NCI-H1930 (cell line): ENCODE measurements at regions not wholly inside any gene's neighbourhood (a gene's known extent, or its start where the extent isn't known, plus 50 kb on each side); places are given as distances from the start of the nearest gene placed in this dataset.

Experiments
- DNase-seq, 2 experiments: peaks; one replicate each; lab custom pipeline; 2025; lab: John Stamatoyannopoulos, UW

DNA sequence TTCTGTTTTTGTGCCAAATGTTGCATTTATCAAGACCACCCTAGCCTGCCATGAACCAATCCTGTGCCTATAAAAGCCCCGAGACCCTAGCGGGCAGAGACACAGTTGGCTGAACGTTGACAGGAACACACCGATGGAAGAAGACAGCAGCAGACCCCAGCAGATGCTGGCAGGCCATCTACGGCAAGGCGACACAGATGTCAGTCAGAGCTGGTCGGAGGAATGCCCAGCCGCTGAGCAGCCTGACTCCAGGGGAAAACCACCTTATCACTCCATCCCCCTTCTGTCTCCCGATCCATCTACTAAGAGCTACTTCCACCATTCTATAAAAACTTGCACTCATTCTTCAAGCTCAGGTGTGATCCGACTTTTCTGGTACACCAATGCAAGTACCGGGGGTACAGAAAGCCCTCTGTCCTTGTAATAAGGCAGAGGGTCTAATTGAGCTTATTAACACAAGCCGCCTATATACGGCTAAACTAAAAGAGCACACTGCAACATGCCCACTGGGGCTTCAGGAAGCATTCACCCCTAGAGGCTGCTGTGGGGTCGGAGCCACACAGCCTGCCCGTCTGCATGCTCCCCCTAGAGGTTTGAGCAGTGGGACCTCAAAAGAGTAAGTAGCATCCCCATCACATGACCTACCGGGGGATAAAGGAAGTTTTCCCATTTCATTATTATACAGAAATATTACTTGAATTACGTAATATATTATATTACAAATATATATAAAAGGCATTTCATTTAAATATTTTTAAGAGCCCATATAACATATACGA lies 1156.3 kb upstream of the B3GALT2 start:
- no peak for DNase-seq

DNA sequence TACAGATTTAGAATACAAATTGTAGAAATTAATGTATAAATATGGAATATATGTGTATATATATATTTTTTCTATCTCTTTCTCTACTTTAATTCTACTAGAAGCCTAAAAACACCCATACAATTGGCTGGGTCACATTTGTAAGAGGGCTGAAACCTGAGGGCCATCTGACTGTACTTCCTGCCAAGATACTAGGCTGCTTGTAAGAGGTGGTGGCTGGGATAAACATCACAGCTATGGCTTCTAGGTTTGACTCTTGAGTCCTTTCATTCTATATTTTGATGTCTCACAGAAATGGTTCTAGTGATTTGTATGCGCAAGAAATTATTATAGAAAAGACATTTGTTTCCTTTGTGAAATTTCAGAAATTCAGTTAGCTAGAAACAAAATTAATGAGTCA lies 1155.2 kb upstream of the B3GALT2 start:
- no peak for DNase-seq

- no peak for DNase-seq
Observed at GRCh38 chr1:194339471-194339870, 1153.1 kb upstream of the B3GALT2 start.

DNA sequence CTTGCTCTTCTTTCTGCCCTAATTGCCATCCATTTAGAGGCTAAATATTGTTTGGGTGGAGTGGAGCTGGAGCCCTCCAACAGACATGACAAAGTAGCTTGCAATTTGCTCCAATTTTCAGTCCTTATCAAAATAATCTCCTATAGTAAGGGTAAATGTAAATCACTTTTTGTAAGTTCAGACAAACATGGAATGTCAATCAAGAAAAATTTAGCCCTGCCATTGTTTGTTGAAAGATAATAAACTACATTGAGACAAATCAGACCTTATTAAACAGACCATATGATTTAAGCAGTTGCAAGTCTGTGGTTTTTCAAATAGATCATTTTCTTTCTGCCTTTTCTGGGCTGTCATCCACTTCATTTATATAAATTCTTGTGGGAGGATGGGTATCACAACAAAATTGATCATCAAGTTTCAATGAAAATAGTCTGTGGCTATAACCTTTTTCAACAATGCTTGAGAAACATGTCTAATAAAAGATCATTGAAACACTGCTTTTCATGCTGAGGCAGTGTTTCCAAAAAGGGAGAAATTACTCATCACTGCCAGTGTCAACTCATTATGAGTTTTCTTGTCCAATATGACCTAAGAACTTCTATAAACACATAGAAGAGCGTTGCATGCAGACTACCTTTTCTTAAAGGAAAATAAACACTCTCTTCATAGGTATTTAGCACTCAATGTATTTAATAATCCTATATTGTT lies 1152.0 kb upstream of the B3GALT2 start:
- DNase-seq: peak; percentile 72 to 94

- DNase-seq: no peak
Observed at GRCh38 chr1:194333240-194333639, 1146.8 kb upstream of the B3GALT2 start.

GRCh38 chr1:194331758-194332157 lies 1145.3 kb upstream of the B3GALT2 start:
- no peak for DNase-seq

DNA sequence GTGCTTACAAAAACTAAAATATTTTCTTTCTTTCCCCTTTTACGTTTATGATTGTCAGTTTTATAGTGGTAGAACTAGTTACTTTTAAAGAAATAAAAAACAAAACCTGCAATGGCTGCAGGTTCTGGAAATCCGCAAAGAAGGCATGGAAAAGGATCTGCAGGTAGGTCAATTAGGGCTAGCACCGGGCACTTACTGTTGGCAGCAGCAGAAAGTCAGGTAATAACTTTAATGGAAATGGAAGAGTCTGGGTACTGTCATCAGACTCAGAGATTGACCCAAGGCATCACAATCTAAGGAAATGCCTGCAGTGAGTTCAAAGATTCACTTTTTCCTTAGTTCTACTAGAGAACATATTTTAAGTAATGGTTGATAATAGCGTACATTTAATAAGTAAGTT lies 1136.3 kb upstream of the B3GALT2 start:
- no peak for DNase-seq

DNA sequence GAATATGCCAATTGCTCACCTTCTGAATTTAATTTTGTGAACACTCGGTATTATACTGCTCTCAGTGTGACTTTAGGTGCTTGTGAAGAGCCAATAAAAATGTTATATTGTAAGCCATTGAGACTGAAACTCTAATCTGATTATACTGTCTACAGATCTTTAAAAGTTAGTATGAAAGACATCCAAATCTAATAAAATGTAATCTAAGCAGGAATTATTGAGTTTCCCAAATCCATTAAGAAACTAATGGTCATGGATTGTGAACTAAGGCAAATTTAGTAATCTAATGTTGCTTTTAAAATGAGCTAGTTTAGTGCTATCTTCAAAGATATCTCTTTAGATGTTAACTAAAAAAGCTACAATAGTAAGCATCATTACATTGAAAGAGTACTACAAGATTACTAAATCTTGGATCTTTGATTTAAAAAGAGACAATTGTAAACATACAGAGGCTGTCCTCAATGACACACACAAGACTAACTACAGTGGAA lies 1132.4 kb upstream of the B3GALT2 start:
- DNase-seq: no peak

- DNase-seq: no peak
Observed at GRCh38 chr1:194309697-194310096, 1123.3 kb upstream of the B3GALT2 start.

DNA sequence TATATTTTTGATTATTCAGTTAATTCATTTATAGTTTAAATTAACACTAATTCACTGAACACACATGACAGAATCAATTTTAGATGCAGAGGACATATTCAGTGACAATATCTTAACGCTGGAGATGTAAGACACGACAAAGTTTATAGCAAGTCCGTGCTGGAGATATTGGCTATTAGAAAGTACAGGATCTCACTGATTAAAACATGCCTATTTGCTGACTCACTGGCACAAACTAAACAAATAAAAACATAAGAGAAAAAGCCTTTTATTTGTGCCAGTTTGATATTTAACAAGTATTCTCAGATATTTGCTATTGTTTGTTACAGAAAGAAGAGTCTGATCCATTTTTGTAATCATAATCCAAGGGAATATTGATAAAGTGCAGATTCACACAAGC lies 1122.9 kb upstream of the B3GALT2 start:
- no peak for DNase-seq

GRCh38 chr1:194300776-194301175 lies 1114.4 kb upstream of the B3GALT2 start:
- no peak for DNase-seq

- DNase-seq: no peak
Observed at GRCh38 chr1:194300340-194300739, 1113.9 kb upstream of the B3GALT2 start.

- no peak for DNase-seq
Observed at GRCh38 chr1:194298007-194298598, 1111.7 kb upstream of the B3GALT2 start.

DNA sequence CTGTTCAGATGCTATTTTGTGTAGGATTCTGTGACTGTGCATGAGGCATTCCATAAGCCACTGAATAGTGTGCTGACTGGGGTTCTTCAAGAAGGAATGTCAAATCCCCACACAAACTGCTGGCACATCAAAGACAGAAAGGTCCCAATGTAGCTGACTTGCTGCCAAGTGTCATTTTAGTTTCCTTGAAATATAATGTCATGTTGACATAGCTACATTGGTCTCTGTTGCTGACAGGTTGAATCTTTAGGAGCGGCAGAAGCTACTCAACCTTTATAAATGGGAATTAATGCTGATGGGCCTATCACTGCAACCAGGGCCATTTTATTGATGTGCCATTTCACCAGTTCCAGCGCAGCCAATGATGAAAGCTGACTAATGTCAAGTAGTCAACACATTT lies 1110.7 kb upstream of the B3GALT2 start:
- no peak for DNase-seq

DNA sequence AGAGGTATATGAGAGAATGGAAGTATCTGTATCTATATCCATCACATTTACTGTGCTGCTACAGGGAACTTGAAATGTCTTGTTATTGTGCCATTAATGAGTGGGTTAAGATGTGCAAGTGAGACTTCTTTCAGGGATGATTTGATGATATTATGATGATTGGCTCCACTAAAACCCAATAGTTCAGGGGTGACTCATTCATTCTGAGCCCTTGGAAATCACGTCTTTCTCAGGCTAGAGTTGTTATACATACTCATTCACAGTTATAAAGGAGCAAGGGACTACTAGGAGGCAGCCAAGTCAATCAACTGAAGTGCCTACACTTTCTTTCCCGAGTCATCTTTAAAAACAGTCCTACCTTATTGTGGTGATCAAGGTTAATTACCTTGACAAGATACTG lies 1109.8 kb upstream of the B3GALT2 start:
- no peak for DNase-seq

DNA sequence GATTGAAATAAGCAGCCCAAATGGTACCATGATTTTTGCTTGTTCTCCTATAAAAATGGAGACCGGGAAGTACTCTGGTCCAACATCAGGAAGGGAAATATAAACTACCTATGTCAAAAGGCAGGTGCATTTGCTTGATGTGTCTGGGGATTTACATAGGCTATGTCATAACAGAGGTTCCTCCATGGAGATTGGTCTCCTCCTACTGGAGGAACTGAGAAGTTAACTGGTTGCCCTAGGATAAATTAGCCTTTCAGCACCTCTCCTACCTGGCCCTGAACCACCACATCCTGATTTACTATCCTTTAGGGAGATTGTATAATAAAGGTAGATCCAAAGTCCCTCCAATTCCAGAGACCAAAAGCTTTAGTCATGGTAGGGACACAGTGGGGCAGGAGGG lies 1109.3 kb upstream of the B3GALT2 start:
- no peak for DNase-seq

DNA sequence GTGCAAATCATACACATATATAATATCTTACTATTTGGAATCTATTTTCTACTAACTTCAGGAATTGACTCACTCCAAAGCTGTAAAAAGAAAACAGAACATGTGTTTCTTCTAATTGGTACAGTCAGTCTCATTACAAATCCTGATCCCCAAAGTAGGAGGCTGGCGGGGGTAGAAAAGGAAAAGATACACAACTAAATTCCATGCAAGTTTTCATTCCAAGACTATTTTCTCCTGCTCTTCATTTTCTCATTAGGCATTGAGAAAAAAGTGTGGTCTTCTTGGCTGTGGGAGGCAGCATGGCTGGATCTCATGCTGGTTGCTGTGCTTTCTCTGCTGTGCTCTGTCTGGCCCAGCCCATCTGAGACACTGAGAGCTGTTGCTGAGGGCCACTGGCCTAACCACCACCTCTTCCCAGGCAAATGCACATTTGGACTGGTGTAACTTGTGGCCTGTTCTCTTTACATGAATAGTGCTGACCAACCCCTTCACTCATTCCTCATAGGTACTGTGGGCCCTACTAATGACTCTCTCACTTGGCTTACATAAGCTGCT lies 1107.5 kb upstream of the B3GALT2 start:
- DNase-seq: no peak

GRCh38 chr1:194292966-194293365 lies 1106.6 kb upstream of the B3GALT2 start:
- no peak for DNase-seq

- DNase-seq: no peak
Observed at GRCh38 chr1:194289569-194290266, 1103.3 kb upstream of the B3GALT2 start.

DNA sequence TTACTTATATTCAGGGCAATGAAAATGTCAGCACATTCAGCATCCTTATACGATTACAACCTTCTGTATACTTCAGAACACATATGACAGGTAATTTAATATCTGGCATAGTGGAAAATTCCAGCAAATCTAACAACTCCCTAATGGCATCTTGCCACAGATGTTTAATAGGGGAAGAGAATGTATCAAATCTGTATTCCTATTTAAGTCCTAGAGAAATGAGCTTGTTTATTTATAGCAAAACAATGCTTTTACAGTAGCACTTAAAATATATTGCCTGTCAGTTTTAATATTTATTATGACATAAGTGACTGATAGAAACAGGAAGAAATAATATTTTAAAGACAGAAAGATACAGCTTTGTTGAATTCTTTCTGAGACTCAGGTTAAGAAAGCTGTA lies 1101.8 kb upstream of the B3GALT2 start:
- DNase-seq: no peak

GRCh38 chr1:194281376-194281775 lies 1095.0 kb upstream of the B3GALT2 start:
- no peak for DNase-seq

DNA sequence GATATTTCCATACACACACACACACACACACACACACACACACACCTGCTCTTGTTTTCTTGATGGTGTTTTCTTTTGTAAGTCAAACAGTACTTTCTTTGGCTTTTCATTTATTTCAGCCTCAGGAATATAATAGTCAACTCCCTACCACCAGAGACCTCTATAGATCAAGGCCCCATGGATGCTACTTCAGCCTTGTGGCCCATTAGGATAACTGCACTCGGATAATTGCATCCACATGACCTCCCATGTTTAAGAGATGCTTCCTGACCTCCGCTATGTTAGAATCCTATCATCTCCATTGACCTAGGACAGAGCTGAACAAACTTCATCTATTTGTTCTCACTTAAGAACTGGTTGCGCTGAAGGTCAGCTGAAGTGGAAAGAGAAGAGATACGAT lies 1094.0 kb upstream of the B3GALT2 start:
- no peak for DNase-seq
